Ovary (tissue), 7 donors: ENCODE measurements at regions not wholly inside any gene's neighbourhood (a gene's known extent, or its start where the extent isn't known, plus 50 kb on each side); places are given as distances from the start of the nearest gene placed in this dataset.
A peak's percentile ranks its signal among the peaks of the same experiment; 100 is the strongest.

Experiments used
- DNase-seq, 5 donors: peaks; one replicate each; pipeline ENCODE4 v3.0.0-alpha.2; 2019 to 2020
- H3K27ac ChIP-seq, 2 donors: fragments of 200-600 bp; one replicate each; pipeline versions ENCODE4 v1.5.1 to v1.8.0; 2019 to 2022
- H3K27me3 ChIP-seq: fragments of 200-600 bp; one replicate; pipeline ENCODE4 v1.8.0; 2022
- H3K36me3 ChIP-seq: fragments of 200-600 bp; sonication (generic); one replicate; pipeline ENCODE4 v1.5.1; 2019
- H3K4me1 ChIP-seq: one replicate; pipeline ENCODE4 v1.8.1; 2013; ENCODE audit warnings: mild to moderate bottlenecking, moderate library complexity; ENCODE audit not compliant: insufficient read depth
- H3K4me3 ChIP-seq: fragments of 200-600 bp; sonication (generic); one replicate; pipeline ENCODE4 v1.5.1; 2017
- H3K9me3 ChIP-seq, 2 donors: fragments of 200-600 bp in 1 of 2; sonication (generic) in 1 of 2; one replicate each; pipeline versions ENCODE4 v1.5.1 to v1.8.1; 2013 to 2019; ENCODE audit warnings: mild to moderate bottlenecking in 1 of 2, moderate library complexity in 1 of 2
- CTCF ChIP-seq, 3 donors: fragments of 450-650 bp in 2 of 3; fragments of 200-600 bp in 1 of 3; IDR thresholded peaks; one replicate each; pipeline versions ENCODE4 v1.5.1 to v1.8.0; 2016 to 2022; ENCODE audit warnings: antibody characterized with exemption in 3 of 3, mild to moderate bottlenecking in 1 of 3
- EP300 ChIP-seq: sonication (generic); formaldehyde crosslinking; IDR thresholded peaks from one replicate; pipeline ENCODE4 v1.6.1; 2017; ENCODE audit warnings: antibody characterized with exemption
- POLR2A ChIP-seq: fragments of 450-650 bp; IDR thresholded peaks from one replicate; pipeline ENCODE4 v1.6.1; 2017; ENCODE audit warnings: antibody characterized with exemption, mild to moderate bottlenecking, moderate library complexity
- WGBS, 3 donors: extraction: QIAGEN DNeasy Blood & Tissue Kit in 1 of 3; methylation state at CpG; one replicate each; pipeline versions ENCODE4 v1.1.5 to v1.1.7; 2013 to 2017; 5-methylcytosine and 5-hydroxymethylcytosine counted together
- intact Hi-C, 4 donors: fragments of 100-400 bp; cut with DNase I; formaldehyde crosslinking; loops; one replicate each; pipeline versions ENCODE4 v1.11.0 to v1.15.1; 2022 to 2023
- donor health status: DM: no; HTN: no; CAD: no; lungs with moderate emphysema.
- donor health status: DM: no; HTN: no; CAD: no.
- donor health status: Bipolar disorder and iron deficiency.
- donor health status: DM: no; HTN: no; CAD: no.
- donor health status: DM: yes; HTN: yes; CAD: no.

- H3K27me3 ChIP-seq: no peaks in the 10 kb centered on the region
- H3K36me3 ChIP-seq: no peaks in the 10 kb centered on the region
- H3K9me3 ChIP-seq: no peaks in the 10 kb centered on the region
- no peak overlapping the region for H3K4me3 ChIP-seq
- TF ChIP-seq POLR2A (no peak), EP300 (no peak), CTCF (IDR thresholded peaks at IDR 0.05) (no peak)
- no peak for DNase-seq
- 47 to 52% (median 50%) methylated on average over 5 of the region's 5 CpGs for WGBS, 3 donors
- no peak overlapping the region for H3K27ac ChIP-seq
- intact Hi-C loops: no loop called here
- peaks cover 4% of the 10 kb centered on the region for H3K4me1 ChIP-seq
Observed at GRCh38 chr9:84466580-84467285, 126.2 kb upstream of the SLC28A3 start.

DNA sequence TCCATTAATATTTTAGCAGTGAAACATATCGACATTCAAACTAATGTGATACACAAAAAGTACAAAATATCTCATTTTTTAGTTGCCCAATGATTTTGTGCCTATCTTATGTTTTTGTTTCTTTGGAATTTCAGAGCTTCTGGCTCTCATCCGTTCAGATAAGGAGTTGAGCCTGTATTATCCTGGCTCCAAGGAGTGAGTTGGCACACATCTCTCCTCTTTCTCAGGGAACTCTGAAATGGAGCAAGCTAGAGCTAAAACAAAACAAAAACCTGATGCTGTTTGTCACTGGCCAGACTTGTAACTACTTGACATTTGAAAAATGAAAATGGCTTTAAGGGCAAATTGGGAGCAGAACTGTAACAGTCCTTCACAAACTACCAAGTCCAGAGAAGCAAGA, 131.3 kb upstream of the SLC28A3 start:
- no peaks in the 10 kb centered on the region for H3K27me3 ChIP-seq
- H3K36me3 ChIP-seq: no peaks in the 10 kb centered on the region
- H3K4me3 ChIP-seq: no peak overlapping the region
- intact Hi-C loops: no loop called here
- DNase-seq: peak in 2 of 5 donors; percentile 11 to 22
- peaks cover 10% of the 10 kb centered on the region for H3K4me1 ChIP-seq
- H3K27ac ChIP-seq: peak overlapping the region in 1 of 2 donors; percentile 58
- no peaks in the 10 kb centered on the region for H3K9me3 ChIP-seq
- 3 to 24% (median 5%) methylated on average over 2 of the region's 2 CpGs for WGBS, 3 donors
- TF ChIP-seq CTCF (IDR thresholded peaks at IDR 0.05) (no peak), POLR2A (no peak), EP300 (no peak)

- no peak overlapping the region for H3K4me3 ChIP-seq
- 70 to 80% (median 73%) methylated on average over 3 of the region's 3 CpGs for WGBS, 3 donors
- no peak for TF ChIP-seq CTCF (IDR thresholded peaks at IDR 0.05)
- TF ChIP-seq EP300: no peak
- no peak for TF ChIP-seq POLR2A
Observed at GRCh38 chr9:84478996-84479395, 138.4 kb upstream of the SLC28A3 start.

DNA sequence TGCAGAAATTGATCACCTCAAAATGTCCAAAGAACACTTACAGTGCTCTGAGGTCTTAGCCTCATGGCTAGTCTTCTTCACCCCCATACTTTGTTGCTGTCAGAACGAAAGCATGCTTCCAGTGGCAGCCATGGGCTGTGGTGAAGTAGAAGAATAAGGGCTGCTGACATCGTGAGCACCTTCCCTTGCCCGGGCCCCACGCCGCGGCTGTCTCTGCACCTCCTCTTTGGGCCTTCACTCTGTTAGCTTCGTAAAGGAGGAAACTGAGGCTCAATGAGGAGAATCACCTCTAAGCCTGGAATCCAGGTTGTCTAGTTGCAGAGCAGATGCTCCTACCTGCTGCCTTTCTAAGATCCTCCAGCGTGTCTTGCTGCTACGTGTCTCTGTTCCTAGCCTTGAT, 139.5 kb upstream of the SLC28A3 start:
- 89 to 98% (median 95%) methylated on average over 9 of the region's 9 CpGs for WGBS, 3 donors
- Histone ChIP-seq H3K27ac (no peak overlapping the region), H3K9me3 (no peaks in the 10 kb centered on the region), H3K36me3 (no peaks in the 10 kb centered on the region), H3K4me1 (peaks cover 8% of the 10 kb centered on the region), H3K4me3 (no peak overlapping the region), H3K27me3 (no peaks in the 10 kb centered on the region)
- TF ChIP-seq CTCF (IDR thresholded peaks at IDR 0.05): no peak
- no peak for TF ChIP-seq EP300
- no peak for TF ChIP-seq POLR2A
- DNase-seq: no peak
- intact Hi-C loops: no loop called here

More at GRCh38 chr9:84478996-84479395, 138.4 kb upstream of the SLC28A3 start:
- peaks cover 8% of the 10 kb centered on the region for H3K4me1 ChIP-seq
- H3K36me3 ChIP-seq: no peaks in the 10 kb centered on the region
- intact Hi-C loops: no loop called here
- no peak overlapping the region for H3K27ac ChIP-seq
- H3K27me3 ChIP-seq: no peaks in the 10 kb centered on the region
- no peaks in the 10 kb centered on the region for H3K9me3 ChIP-seq
- DNase-seq: no peak
